GM18505 (cell line): ENCODE measurements at regions not wholly inside any gene's neighbourhood (a gene's known extent, or its start where the extent isn't known, plus 50 kb on each side); places are given as distances from the start of the nearest gene placed in this dataset.
"Not testable (repeated sequence)": the region's sequence is repeated elsewhere in the genome, so short reads cannot be mapped to it uniquely, and the experiment has no call there.

Experiments
- ATAC-seq: cut with Tn5 transposase; IDR thresholded peaks from one replicate; pipeline ENCODE4 v1.9.1; 2021; ENCODE audit not compliant: unreplicated experiment
- POLR2A ChIP-seq: IDR thresholded peaks from 4 replicates; pipeline ENCODE4 v1.6.1; 2011; ENCODE audit warnings: borderline replicate concordance; ENCODE audit not compliant: insufficient read depth, insufficient read length; ENCODE audit errors: extremely low read depth

GRCh38 chr5:123717139-123717538, 205.2 kb downstream of the CSNK1G3 start:
- ATAC-seq: no peak

GRCh38 chr5:123710031-123710430, 198.1 kb downstream of the CSNK1G3 start:
- no peak for ATAC-seq
- TF ChIP-seq POLR2A: no peak

More at GRCh38 chr5:123717139-123717538, 205.2 kb downstream of the CSNK1G3 start:
- TF ChIP-seq POLR2A: no peak

- no peak for TF ChIP-seq POLR2A
- no peak for ATAC-seq
Observed at GRCh38 chr5:123709422-123709821, 197.4 kb downstream of the CSNK1G3 start.

- no peak for ATAC-seq
- no peak for TF ChIP-seq POLR2A
Observed at GRCh38 chr5:123708074-123708806, 196.3 kb downstream of the CSNK1G3 start.

- ATAC-seq: no peak
- TF ChIP-seq POLR2A: no peak
Observed at GRCh38 chr5:123706531-123706930, 194.6 kb downstream of the CSNK1G3 start.

GRCh38 chr5:123705741-123706140, 193.8 kb downstream of the CSNK1G3 start:
- no peak for TF ChIP-seq POLR2A
- ATAC-seq: no peak

GRCh38 chr5:123701511-123702200, 189.7 kb downstream of the CSNK1G3 start:
- no peak for ATAC-seq
- TF ChIP-seq POLR2A: no peak

- no peak for ATAC-seq
- TF ChIP-seq POLR2A: no peak
Observed at GRCh38 chr5:123700624-123701287, 188.8 kb downstream of the CSNK1G3 start.

GRCh38 chr5:123699571-123699970, 187.6 kb downstream of the CSNK1G3 start:
- TF ChIP-seq POLR2A: no peak
- ATAC-seq: no peak

- ATAC-seq: not testable (repeated sequence)
Observed at GRCh38 chr5:123698937-123699336, 187.0 kb downstream of the CSNK1G3 start.

- no peak for TF ChIP-seq POLR2A
- no peak for ATAC-seq
Observed at GRCh38 chr5:123696921-123697341, 185.0 kb downstream of the CSNK1G3 start.

- ATAC-seq: no peak
Observed at GRCh38 chr5:123690821-123691220, 178.8 kb downstream of the CSNK1G3 start.

GRCh38 chr5:123681061-123681460, 169.1 kb downstream of the CSNK1G3 start:
- no peak for ATAC-seq
- TF ChIP-seq POLR2A: no peak

More at GRCh38 chr5:123690821-123691220, 178.8 kb downstream of the CSNK1G3 start:
- no peak for TF ChIP-seq POLR2A

- no peak for TF ChIP-seq POLR2A
- no peak for ATAC-seq
Observed at GRCh38 chr5:123673107-123673506, 161.1 kb downstream of the CSNK1G3 start.

GRCh38 chr5:123671711-123672456, 159.9 kb downstream of the CSNK1G3 start:
- no peak for TF ChIP-seq POLR2A
- no peak for ATAC-seq
